Osteoblast (primary cell): ENCODE measurements at regions not wholly inside any gene's neighbourhood (a gene's known extent, or its start where the extent isn't known, plus 50 kb on each side); places are given as distances from the start of the nearest gene placed in this dataset.

Experiments
- DNase-seq: peaks from one replicate; pipeline ENCODE4 v3.0.0; 2011; ENCODE audit warnings: low spot score, mixed read lengths; ENCODE audit not compliant: insufficient read length; ENCODE audit errors: missing footprints
- H2AFZ ChIP-seq: 2 replicates; pipeline ENCODE4 v1.6.0; 2011; ENCODE audit warnings: mild to moderate bottlenecking, low read length
- H3K27ac ChIP-seq: 2 replicates; pipeline ENCODE4 v1.5.1; 2011; ENCODE audit warnings: mild to moderate bottlenecking, low read depth, low read length, moderate library complexity
- H3K27me3 ChIP-seq: 2 replicates; pipeline ENCODE4 v1.6.0; 2012; ENCODE audit warnings: mild to moderate bottlenecking, control low read depth, inconsistent platforms, low read length, moderate library complexity; ENCODE audit not compliant: insufficient read depth
- H3K36me3 ChIP-seq: 2 replicates; pipeline ENCODE4 v1.5.1; 2011; ENCODE audit warnings: mild to moderate bottlenecking, low read length, control low read depth, moderate library complexity; ENCODE audit not compliant: insufficient read depth
- H3K4me1 ChIP-seq: 2 replicates; pipeline ENCODE4 v1.5.1; 2011; ENCODE audit warnings: mild to moderate bottlenecking, low read length, control low read depth, moderate library complexity; ENCODE audit not compliant: insufficient read depth
- H3K4me2 ChIP-seq: 2 replicates; pipeline ENCODE4 v1.6.0; 2011; ENCODE audit warnings: mild to moderate bottlenecking, low read length; ENCODE audit not compliant: insufficient read depth
- H3K4me3 ChIP-seq: fragments of 200-600 bp; sonication (generic); 3 replicates; pipeline ENCODE4 v1.5.1; 2012; ENCODE audit warnings: mild to moderate bottlenecking, low read length, inconsistent platforms; ENCODE audit not compliant: insufficient read depth
- H3K79me2 ChIP-seq: 2 replicates; pipeline ENCODE4 v1.6.0; 2012; ENCODE audit warnings: mild to moderate bottlenecking, low read length, control low read depth, inconsistent platforms; ENCODE audit not compliant: insufficient read depth
- H3K9me3 ChIP-seq: 2 replicates; pipeline ENCODE4 v1.5.1; 2011; ENCODE audit warnings: low read depth, low read length, control low read depth
- H4K20me1 ChIP-seq: 2 replicates; pipeline ENCODE4 v1.6.0; 2012; ENCODE audit warnings: mild to moderate bottlenecking, low read length, control low read depth; ENCODE audit not compliant: insufficient read depth
- TF ChIP-seq, protein P1 (sequence below): IDR thresholded peaks from 2 replicates; pipeline ENCODE4 v1.5.1; 2011; ENCODE audit warnings: mild to moderate bottlenecking, low read depth, low read length, moderate library complexity; ENCODE audit errors: extremely low read depth

DNA sequence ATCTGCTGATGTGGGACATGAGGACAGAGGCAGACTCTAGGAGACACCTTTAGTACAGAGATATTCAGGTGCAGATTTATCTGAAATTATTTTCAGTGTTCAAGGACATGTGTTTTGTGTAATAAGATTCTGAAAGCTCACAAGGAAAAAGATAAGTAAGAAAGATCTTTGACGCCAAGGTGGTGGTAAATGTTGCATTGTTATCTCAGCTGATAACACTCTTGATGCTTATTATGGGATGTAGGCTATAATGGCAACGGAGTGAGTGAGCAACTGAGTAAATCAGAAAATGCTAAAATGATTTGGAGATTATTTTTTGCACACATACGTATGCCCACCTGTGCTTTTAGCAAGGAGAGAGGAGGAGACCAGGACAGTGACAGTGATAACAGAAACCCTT lies 510.9 kb downstream of the KLF12 start:
- Histone ChIP-seq H3K36me3 (no peaks in the 10 kb centered on the region), H3K4me3 (no peak overlapping the region), H3K27me3 (peaks cover 7% of the 10 kb centered on the region), H4K20me1 (no peaks in the 10 kb centered on the region), H3K79me2 (no peaks in the 10 kb centered on the region), H3K4me1 (no peaks in the 10 kb centered on the region), H3K4me2 (no peak overlapping the region), H3K9me3 (no peaks in the 10 kb centered on the region), H2AFZ (no peak overlapping the region), H3K27ac (no peak overlapping the region)
- TF ChIP-seq, protein P1, sequence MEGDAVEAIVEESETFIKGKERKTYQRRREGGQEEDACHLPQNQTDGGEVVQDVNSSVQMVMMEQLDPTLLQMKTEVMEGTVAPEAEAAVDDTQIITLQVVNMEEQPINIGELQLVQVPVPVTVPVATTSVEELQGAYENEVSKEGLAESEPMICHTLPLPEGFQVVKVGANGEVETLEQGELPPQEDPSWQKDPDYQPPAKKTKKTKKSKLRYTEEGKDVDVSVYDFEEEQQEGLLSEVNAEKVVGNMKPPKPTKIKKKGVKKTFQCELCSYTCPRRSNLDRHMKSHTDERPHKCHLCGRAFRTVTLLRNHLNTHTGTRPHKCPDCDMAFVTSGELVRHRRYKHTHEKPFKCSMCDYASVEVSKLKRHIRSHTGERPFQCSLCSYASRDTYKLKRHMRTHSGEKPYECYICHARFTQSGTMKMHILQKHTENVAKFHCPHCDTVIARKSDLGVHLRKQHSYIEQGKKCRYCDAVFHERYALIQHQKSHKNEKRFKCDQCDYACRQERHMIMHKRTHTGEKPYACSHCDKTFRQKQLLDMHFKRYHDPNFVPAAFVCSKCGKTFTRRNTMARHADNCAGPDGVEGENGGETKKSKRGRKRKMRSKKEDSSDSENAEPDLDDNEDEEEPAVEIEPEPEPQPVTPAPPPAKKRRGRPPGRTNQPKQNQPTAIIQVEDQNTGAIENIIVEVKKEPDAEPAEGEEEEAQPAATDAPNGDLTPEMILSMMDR, result no peak
- no peak for DNase-seq

DNA sequence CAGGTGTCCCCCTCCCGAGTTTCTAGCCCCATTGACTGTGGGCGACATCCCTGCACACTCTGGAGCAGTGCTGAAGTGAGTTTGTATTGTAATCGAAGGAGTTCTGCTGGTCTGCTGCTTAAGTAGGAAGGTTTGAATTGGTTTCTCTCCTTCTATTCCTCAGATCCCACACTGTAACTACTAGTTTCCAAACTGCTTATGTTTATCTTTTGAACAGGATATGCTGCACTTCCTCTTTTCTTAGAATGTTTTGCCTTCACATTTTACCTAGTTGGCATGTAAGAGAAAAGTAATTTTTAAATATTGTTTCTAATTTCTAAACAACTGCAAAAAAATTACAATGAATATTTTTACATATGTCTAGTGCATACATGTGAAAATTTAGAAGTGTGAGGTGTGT lies 511.8 kb downstream of the KLF12 start:
- DNase-seq, result no peak
- Histone ChIP-seq H3K9me3 (no peaks in the 10 kb centered on the region), H3K4me1 (no peaks in the 10 kb centered on the region), H2AFZ (no peak overlapping the region), H3K79me2 (no peaks in the 10 kb centered on the region), H3K36me3 (no peaks in the 10 kb centered on the region), H4K20me1 (no peaks in the 10 kb centered on the region), H3K4me2 (no peak overlapping the region), H3K27ac (no peak overlapping the region), H3K4me3 (no peak overlapping the region), H3K27me3 (peaks cover 8% of the 10 kb centered on the region)
- TF ChIP-seq, protein P1, result no peak

GRCh38 chr13:73618275-73618865 lies 515.8 kb downstream of the KLF12 start:
- H3K4me2 ChIP-seq, result peak overlapping the region; percentile 32
- peaks cover 8% of the 10 kb centered on the region for H3K27me3 ChIP-seq
- H3K9me3 ChIP-seq, result no peaks in the 10 kb centered on the region
- no peak overlapping the region for H3K4me3 ChIP-seq
- H3K4me1 ChIP-seq, result no peaks in the 10 kb centered on the region
- H2AFZ ChIP-seq, result peak overlapping the region; percentile 56
- TF ChIP-seq, protein P1, result no peak
- no peaks in the 10 kb centered on the region for H3K36me3 ChIP-seq
- DNase-seq, result no peak
- H3K27ac ChIP-seq, result no peak overlapping the region
- no peaks in the 10 kb centered on the region for H3K79me2 ChIP-seq
- H4K20me1 ChIP-seq, result no peaks in the 10 kb centered on the region

DNA sequence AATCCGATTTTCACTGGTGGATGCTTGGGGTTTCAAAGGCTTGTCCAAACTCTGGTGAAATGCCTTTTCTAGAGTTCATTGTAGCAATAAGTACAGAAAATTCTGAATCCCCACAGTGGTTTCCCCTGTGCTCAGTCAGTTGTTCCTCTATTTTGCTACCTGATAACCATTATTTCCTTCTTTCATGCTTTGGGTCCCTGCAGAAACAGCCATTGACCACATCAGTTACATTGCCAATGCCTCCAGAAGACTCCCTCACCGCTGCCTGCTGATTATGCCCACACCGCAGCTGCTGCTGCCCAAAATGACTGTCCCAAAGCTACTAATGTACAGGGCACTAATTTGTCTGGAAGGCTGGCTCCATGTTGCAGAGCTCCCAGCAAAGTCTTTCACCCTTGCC lies 517.3 kb downstream of the KLF12 start:
- Histone ChIP-seq H3K9me3 (no peaks in the 10 kb centered on the region), H3K27ac (no peak overlapping the region), H3K36me3 (no peaks in the 10 kb centered on the region), H2AFZ (no peak overlapping the region), H3K4me3 (no peak overlapping the region), H3K4me2 (no peak overlapping the region), H3K4me1 (no peaks in the 10 kb centered on the region), H3K79me2 (no peaks in the 10 kb centered on the region), H4K20me1 (no peaks in the 10 kb centered on the region), H3K27me3 (peaks cover 8% of the 10 kb centered on the region)
- no peak for DNase-seq
- TF ChIP-seq, protein P1, result no peak
